H7 (cell line): ENCODE measurements at regions not wholly inside any gene's neighbourhood (a gene's known extent, or its start where the extent isn't known, plus 50 kb on each side); places are given as distances from the start of the nearest gene placed in this dataset.

Experiments used
- DNase-seq: peaks from one replicate; pipeline ENCODE4 v3.0.0; 2012
- H3K27me3 ChIP-seq: 2 replicates; pipeline ENCODE4 v1.6.0; 2011; ENCODE audit warnings: mild to moderate bottlenecking, low read length; ENCODE audit not compliant: control insufficient read depth, insufficient read depth
- H3K36me3 ChIP-seq: replicated peaks from 2 replicates; pipeline ENCODE4 v1.5.1; 2011; ENCODE audit warnings: low read length; ENCODE audit not compliant: control insufficient read depth, insufficient read depth
- H3K4me3 ChIP-seq: 2 replicates; pipeline ENCODE4 v1.5.1; 2011; ENCODE audit warnings: low read depth, mild to moderate bottlenecking, control low read depth, low read length, moderate library complexity; ENCODE audit not compliant: insufficient read depth

DNA sequence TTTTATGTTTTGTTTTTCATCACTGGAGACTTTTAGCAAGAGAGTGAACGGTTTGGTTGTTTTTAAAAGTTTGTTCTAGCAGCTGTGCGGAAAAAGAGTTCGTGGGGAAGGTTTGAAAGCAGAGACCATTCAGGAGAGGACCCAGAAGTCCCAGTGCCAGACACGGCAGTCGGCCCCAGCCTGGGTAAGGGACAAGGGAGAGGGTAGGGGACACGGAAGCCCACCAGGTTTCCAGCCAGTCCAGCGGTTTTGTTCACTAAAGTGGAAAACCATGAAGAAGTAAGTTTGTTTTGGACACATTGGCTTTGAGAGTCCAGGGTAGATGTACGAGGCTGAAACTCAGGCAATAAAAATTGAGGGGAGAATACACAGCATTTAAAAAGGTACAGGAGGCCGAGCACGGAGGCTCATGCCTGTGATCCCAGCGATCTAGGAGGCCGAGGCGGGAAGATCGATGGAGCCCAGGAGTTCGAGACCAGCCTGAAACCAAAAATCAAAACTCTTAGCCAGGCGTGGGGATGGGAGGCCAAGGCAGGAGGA, 56.8 kb upstream of the RPH3AL start:
- DNase-seq: no peak
- H3K27me3 ChIP-seq: no peaks in the 10 kb centered on the region
- H3K36me3 ChIP-seq: no peaks in the 10 kb centered on the region; the same call in 1 of the 2 replicates
- peak overlapping the region; percentile 42 for H3K4me3 ChIP-seq

DNA sequence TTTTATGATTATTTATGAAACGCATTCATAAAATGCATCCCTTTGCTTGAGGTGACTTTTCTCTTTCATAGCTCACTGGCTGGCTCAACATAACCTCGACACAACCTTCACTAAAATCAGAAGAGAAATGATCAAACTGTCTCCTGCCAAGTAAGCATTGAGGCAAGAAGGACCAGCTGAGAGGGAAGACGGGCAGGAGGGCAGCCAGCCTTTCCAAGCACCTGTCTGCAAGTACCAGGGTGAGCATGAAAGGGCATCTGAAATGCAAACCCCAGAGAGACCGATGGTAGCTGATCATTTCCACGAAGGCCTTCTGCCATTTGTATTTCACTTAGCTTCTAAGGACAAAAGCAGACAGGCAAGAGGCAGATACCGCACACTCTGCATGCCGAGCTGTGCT, 52.1 kb upstream of the RPH3AL start:
- Histone ChIP-seq H3K27me3 (no peaks in the 10 kb centered on the region), H3K36me3 (no peaks in the 10 kb centered on the region), H3K4me3 (no peak overlapping the region)
- no peak for DNase-seq
